Osteocyte (in vitro differentiated cells): ENCODE measurements at regions not wholly inside any gene's neighbourhood (a gene's known extent, or its start where the extent isn't known, plus 50 kb on each side); places are given as distances from the start of the nearest gene placed in this dataset.
A peak's percentile ranks its signal among the peaks of the same experiment; 100 is the strongest.

ENCODE experiments used
- DNase-seq: peaks from one replicate; pipeline ENCODE4 v3.0.0; 2021; ENCODE audit warnings: mixed read lengths; ENCODE audit not compliant: unreplicated experiment; ENCODE audit errors: extremely low spot score
- H3K27ac Mint-ChIP-seq: one replicate; pipeline ENCODE4 v1.8.0; 2021; ENCODE audit warnings: mild to moderate bottlenecking, mixed read lengths; ENCODE audit not compliant: unreplicated experiment
- H3K27me3 Mint-ChIP-seq: one replicate; pipeline ENCODE4 v1.8.0; 2021; ENCODE audit warnings: mixed read lengths; ENCODE audit not compliant: unreplicated experiment
- H3K36me3 Mint-ChIP-seq: one replicate; pipeline ENCODE4 v1.8.0; 2021; ENCODE audit warnings: mixed read lengths; ENCODE audit not compliant: unreplicated experiment
- H3K4me1 Mint-ChIP-seq: one replicate; pipeline ENCODE4 v1.8.0; 2021; ENCODE audit warnings: mixed read lengths; ENCODE audit not compliant: unreplicated experiment
- H3K4me3 Mint-ChIP-seq: one replicate; pipeline ENCODE4 v1.8.0; 2021; ENCODE audit warnings: mild to moderate bottlenecking, moderate library complexity, mixed read lengths; ENCODE audit not compliant: unreplicated experiment
- H3K9me3 Mint-ChIP-seq: one replicate; pipeline ENCODE4 v1.8.0; 2021; ENCODE audit warnings: mixed read lengths; ENCODE audit not compliant: unreplicated experiment
- TF ChIP-seq, protein P1 (sequence below): fragments of 200-600 bp; sonication (generic); IDR thresholded peaks from 2 replicates; pipeline ENCODE4 v1.5.0; 2021; ENCODE audit warnings: antibody characterized with exemption, mild to moderate bottlenecking, moderate library complexity

DNA sequence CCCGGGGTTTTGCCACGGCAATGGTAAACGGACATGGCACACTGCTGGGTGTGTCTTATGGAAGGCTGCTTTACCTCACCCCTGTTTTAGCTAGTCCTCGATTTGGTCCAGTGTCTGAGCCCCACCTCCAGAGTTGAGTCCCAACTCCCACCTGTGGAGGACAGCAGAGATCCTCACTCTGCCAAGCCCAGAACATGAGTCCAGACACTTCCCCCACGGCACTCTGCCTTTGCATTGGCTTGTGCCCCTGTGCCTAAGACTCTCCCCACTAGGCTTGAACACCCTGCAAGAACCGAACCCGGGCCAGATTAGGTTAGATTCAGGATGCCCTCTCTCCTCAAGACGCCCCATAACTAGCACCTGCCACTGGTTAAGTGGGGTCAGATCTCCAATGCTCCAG is 59.8 kb upstream of the C14orf180 start:
- no peak for DNase-seq
- TF ChIP-seq, protein P1, sequence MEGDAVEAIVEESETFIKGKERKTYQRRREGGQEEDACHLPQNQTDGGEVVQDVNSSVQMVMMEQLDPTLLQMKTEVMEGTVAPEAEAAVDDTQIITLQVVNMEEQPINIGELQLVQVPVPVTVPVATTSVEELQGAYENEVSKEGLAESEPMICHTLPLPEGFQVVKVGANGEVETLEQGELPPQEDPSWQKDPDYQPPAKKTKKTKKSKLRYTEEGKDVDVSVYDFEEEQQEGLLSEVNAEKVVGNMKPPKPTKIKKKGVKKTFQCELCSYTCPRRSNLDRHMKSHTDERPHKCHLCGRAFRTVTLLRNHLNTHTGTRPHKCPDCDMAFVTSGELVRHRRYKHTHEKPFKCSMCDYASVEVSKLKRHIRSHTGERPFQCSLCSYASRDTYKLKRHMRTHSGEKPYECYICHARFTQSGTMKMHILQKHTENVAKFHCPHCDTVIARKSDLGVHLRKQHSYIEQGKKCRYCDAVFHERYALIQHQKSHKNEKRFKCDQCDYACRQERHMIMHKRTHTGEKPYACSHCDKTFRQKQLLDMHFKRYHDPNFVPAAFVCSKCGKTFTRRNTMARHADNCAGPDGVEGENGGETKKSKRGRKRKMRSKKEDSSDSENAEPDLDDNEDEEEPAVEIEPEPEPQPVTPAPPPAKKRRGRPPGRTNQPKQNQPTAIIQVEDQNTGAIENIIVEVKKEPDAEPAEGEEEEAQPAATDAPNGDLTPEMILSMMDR, result no peak
- no peak overlapping the region for H3K4me3 Mint-ChIP-seq
- no peaks in the 10 kb centered on the region for H3K27me3 Mint-ChIP-seq
- no peaks in the 10 kb centered on the region for H3K36me3 Mint-ChIP-seq
- no peak overlapping the region for H3K27ac Mint-ChIP-seq
- H3K4me1 Mint-ChIP-seq, result no peaks in the 10 kb centered on the region
- H3K9me3 Mint-ChIP-seq, result peaks cover 18% of the 10 kb centered on the region

DNA sequence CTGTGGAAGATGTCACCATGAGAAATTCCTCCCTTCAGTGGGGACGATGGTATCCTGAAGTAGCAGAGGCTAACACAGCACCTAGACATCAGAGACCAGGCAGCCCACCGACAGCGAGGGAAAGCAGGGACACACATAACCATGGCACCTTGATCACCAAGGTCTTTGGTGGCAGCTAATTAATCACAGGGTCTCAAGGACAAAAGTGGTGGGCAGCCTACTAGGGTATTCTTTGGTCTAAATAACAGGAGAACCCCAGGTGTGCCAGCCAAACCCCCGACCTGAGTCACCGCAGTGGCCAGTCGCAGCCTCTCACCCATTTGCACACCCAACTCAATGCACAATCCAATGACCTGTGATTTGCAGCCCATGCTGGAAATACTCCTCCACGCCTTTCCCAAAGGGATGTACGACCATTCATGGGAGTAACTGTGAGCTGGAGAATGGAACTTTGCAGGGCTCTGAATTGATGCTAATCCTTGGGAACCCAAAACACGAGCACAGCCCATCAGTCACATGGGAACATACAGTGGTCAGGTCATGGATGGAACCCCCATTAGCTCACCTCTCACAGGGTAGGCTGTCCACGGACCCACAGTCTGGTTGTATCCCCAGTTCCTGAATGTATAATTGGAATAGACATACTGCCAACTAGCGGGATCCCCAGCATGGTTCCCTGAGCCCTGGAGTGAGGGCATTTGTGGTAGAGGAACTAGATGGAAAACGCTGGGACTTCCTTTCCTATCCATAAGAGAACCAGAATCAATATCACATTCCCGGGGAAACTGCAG is 58.7 kb upstream of the C14orf180 start:
- peak; percentile 62 for DNase-seq
- TF ChIP-seq, protein P1, result no peak
- no peaks in the 10 kb centered on the region for H3K4me1 Mint-ChIP-seq
- H3K27ac Mint-ChIP-seq, result no peak overlapping the region
- no peaks in the 10 kb centered on the region for H3K27me3 Mint-ChIP-seq
- no peak overlapping the region for H3K4me3 Mint-ChIP-seq
- H3K36me3 Mint-ChIP-seq, result no peaks in the 10 kb centered on the region
- peaks cover 20% of the 10 kb centered on the region for H3K9me3 Mint-ChIP-seq

DNA sequence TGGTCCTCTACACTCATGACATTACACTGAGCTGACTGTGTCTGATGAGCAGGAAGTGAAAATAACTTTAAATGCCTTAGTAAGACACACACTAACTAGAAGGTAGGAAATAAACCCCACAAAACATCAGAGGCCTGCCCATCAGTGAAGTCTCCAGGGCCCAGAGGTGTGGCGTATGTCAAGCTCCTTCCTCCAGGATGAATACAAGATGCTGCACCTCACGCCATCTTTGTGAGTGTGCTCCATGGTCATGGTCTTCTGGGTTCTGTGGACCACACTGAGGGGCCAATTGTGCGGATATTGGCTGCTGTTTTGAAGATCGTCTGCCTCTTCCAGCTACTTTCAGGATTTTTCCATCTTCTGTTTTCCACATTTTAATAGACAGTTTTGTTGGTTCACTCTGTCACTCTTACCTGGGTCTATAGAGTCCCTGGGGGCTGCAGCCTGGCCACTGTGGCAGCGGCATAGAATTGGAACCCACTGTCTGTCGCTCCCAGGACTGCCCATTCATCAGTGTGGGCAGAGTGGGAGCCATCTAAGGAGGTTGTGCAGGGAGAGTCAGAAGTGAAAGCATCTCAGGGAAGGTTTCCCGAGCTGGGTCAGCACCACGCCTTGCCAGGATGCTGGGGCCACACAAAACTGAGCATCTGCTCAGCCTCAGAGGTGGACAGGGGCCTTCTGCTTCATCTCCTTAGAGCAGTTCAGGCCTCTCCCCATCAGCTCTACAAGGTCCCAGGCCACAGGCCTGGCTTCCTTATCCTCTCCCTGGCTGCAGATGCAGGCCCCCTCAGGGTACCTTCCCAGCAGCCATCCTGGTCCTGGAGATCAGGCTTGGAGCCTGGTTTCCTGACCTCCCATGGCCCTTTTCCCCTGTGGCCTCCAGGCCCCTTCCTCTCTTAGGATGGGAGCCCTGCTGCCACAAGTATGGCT is 57.5 kb upstream of the C14orf180 start:
- H3K4me3 Mint-ChIP-seq, result no peak overlapping the region
- no peak overlapping the region for H3K27ac Mint-ChIP-seq
- DNase-seq, result peak; percentile 79
- no peaks in the 10 kb centered on the region for H3K27me3 Mint-ChIP-seq
- TF ChIP-seq, protein P1, result no peak
- no peaks in the 10 kb centered on the region for H3K36me3 Mint-ChIP-seq
- H3K4me1 Mint-ChIP-seq, result no peaks in the 10 kb centered on the region
- H3K9me3 Mint-ChIP-seq, result peaks cover 26% of the 10 kb centered on the region

DNA sequence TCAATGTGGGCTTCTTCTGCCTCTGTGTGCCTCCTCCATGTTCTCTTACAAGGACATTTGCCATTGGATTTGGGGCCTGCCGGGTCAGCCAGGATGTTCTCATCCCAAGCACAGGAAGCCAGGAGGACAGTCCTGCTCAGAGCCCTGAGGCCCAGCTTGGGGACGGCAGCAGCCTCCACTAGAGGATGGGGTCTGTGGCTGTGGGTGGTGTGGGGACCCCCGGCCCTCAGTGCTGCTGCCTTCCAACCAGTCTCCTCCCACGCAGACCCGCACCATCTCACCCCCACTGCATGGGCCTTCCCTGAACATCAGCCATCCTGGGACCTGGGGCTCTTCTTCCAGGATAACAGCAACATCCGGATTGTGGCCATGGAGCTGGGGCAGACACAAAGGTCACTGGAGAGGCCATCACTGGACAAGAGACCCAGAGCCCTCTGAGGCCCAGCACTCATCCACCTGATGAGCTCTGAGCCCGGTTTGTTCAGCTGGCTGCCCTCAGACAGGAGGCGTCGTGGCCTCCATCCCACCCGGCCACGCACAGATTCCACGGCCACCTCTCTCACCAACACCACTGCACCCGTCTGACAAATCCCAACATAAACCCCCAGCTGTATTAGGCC is 56.5 kb upstream of the C14orf180 start:
- DNase-seq, result no peak
- no peaks in the 10 kb centered on the region for H3K36me3 Mint-ChIP-seq
- TF ChIP-seq, protein P1, result no peak
- H3K27ac Mint-ChIP-seq, result no peak overlapping the region
- no peak overlapping the region for H3K4me3 Mint-ChIP-seq
- H3K4me1 Mint-ChIP-seq, result no peaks in the 10 kb centered on the region
- no peaks in the 10 kb centered on the region for H3K27me3 Mint-ChIP-seq
- peaks cover 32% of the 10 kb centered on the region for H3K9me3 Mint-ChIP-seq
